Left ventricle myocardium inferior (tissue), 1 donor: ENCODE measurements at regions not wholly inside any gene's neighbourhood (a gene's known extent, or its start where the extent isn't known, plus 50 kb on each side); places are given as distances from the start of the nearest gene placed in this dataset.

ENCODE experiments used
- DNase-seq: peaks from one replicate; pipeline ENCODE4 v3.0.0-alpha.2; 2020
- H3K27ac ChIP-seq: fragments of 200-600 bp; replicated peaks from 2 replicates; pipeline ENCODE4 v1.8.0; 2021
- H3K27me3 ChIP-seq: fragments of 200-600 bp; 2 replicates; pipeline ENCODE4 v1.8.0; 2021; ENCODE audit warnings: low read depth
- H3K36me3 ChIP-seq: fragments of 200-600 bp; 2 replicates; pipeline ENCODE4 v1.8.0; 2021
- H3K4me1 ChIP-seq: fragments of 200-600 bp; 2 replicates; pipeline ENCODE4 v1.8.0; 2021
- H3K4me3 ChIP-seq: fragments of 200-600 bp; 2 replicates; pipeline ENCODE4 v1.8.0; 2021; ENCODE audit warnings: mild to moderate bottlenecking, moderate library complexity
- H3K9me3 ChIP-seq: fragments of 200-600 bp; replicated peaks from 2 replicates; pipeline ENCODE4 v1.8.0; 2021
- CTCF ChIP-seq: fragments of 200-600 bp; IDR thresholded peaks from 2 replicates; pipeline ENCODE4 v1.8.0; 2021; ENCODE audit warnings: antibody characterized with exemption, mild to moderate bottlenecking, borderline replicate concordance
- intact Hi-C: fragments of 100-400 bp; cut with micrococcal nuclease; formaldehyde crosslinking; loops from one replicate; pipeline ENCODE4 v1.11.0; 2022
- donor health status: DM: no; HTN: yes; CAD: no; lungs with severe emphysema.

GRCh38 chr2:24439971-24440340 is 51.1 kb upstream of the NCOA1 start:
- intact Hi-C loops: loop anchor here (10.0 kb wide), 1 partner anchor 55 kb away; the partner anchor contains the start of gene NCOA1
- H3K4me3 ChIP-seq: no peak overlapping the region
- DNase-seq: no peak
- H3K36me3 ChIP-seq: no peaks in the 10 kb centered on the region
- no peaks in the 10 kb centered on the region for H3K27me3 ChIP-seq
- H3K27ac ChIP-seq: no peak overlapping the region
- H3K9me3 ChIP-seq: no peaks in the 10 kb centered on the region
- H3K4me1 ChIP-seq: peaks cover 24% of the 10 kb centered on the region
- no peak for TF ChIP-seq CTCF

- Histone ChIP-seq H3K36me3 (no peaks in the 10 kb centered on the region), H3K9me3 (no peaks in the 10 kb centered on the region), H3K27ac (no peak overlapping the region), H3K27me3 (no peaks in the 10 kb centered on the region), H3K4me3 (no peak overlapping the region), H3K4me1 (peaks cover 29% of the 10 kb centered on the region)
- no peak for DNase-seq
- intact Hi-C loops: loop anchor here (10.0 kb wide), 1 partner anchor 55 kb away; the partner anchor contains the start of gene NCOA1
- TF ChIP-seq CTCF: no peak
Measured at GRCh38 chr2:24439280-24439970, 51.6 kb upstream of the NCOA1 start.

- Histone ChIP-seq H3K27me3 (no peaks in the 10 kb centered on the region), H3K4me1 (peaks cover 42% of the 10 kb centered on the region), H3K36me3 (no peaks in the 10 kb centered on the region), H3K27ac (no peak overlapping the region), H3K4me3 (no peak overlapping the region), H3K9me3 (no peaks in the 10 kb centered on the region)
- DNase-seq: no peak
- no peak for TF ChIP-seq CTCF
- intact Hi-C loops: loop anchor here (10.0 kb wide), 1 partner anchor 57 kb away; the partner anchor contains the start of gene NCOA1
Measured at GRCh38 chr2:24438106-24438505, 52.9 kb upstream of the NCOA1 start.

GRCh38 chr2:24435391-24436316 is 55.4 kb upstream of the NCOA1 start:
- peak overlapping the region; percentile 83 for H3K27ac ChIP-seq
- DNase-seq: peak; percentile 78
- no peak for TF ChIP-seq CTCF
- intact Hi-C loops: loop anchor here (10.0 kb wide), 1 partner anchor 59 kb away; the partner anchor contains the start of gene NCOA1
- no peaks in the 10 kb centered on the region for H3K27me3 ChIP-seq
- H3K9me3 ChIP-seq: no peaks in the 10 kb centered on the region
- peak overlapping the region; percentile 20 for H3K4me3 ChIP-seq
- H3K36me3 ChIP-seq: no peaks in the 10 kb centered on the region
- H3K4me1 ChIP-seq: peaks cover 50% of the 10 kb centered on the region

GRCh38 chr2:24434541-24434940 is 56.5 kb upstream of the NCOA1 start:
- Histone ChIP-seq H3K27me3 (no peaks in the 10 kb centered on the region), H3K4me3 (no peak overlapping the region), H3K36me3 (no peaks in the 10 kb centered on the region), H3K4me1 (peaks cover 50% of the 10 kb centered on the region), H3K27ac (peak overlapping the region; percentile 83), H3K9me3 (no peaks in the 10 kb centered on the region)
- no peak for TF ChIP-seq CTCF
- intact Hi-C loops: loop anchor here (10.0 kb wide), 1 partner anchor 60 kb away; the partner anchor contains the start of gene NCOA1
- DNase-seq: peak; percentile 50
